AML-193 (cell line): ENCODE measurements at regions not wholly inside any gene's neighbourhood (a gene's known extent, or its start where the extent isn't known, plus 50 kb on each side); places are given as distances from the start of the nearest gene placed in this dataset.

Experiments
- DNase-seq, 2 experiments: peaks; one replicate each; lab custom pipeline; 2025; lab: John Stamatoyannopoulos, UW

GRCh38 chr14:100674897-100675619 lies 51.6 kb upstream of the DLK1 start:
- no peak for DNase-seq

- no peak for DNase-seq
These were observed 50.7 kb upstream of the DLK1 start for GRCh38 chr14:100675699-100676684.
